ENCODE measurements at regions not wholly inside any gene's neighbourhood (a gene's known extent, or its start where the extent isn't known, plus 50 kb on each side); places are given as distances from the start of the nearest gene placed in this dataset.

DNA sequence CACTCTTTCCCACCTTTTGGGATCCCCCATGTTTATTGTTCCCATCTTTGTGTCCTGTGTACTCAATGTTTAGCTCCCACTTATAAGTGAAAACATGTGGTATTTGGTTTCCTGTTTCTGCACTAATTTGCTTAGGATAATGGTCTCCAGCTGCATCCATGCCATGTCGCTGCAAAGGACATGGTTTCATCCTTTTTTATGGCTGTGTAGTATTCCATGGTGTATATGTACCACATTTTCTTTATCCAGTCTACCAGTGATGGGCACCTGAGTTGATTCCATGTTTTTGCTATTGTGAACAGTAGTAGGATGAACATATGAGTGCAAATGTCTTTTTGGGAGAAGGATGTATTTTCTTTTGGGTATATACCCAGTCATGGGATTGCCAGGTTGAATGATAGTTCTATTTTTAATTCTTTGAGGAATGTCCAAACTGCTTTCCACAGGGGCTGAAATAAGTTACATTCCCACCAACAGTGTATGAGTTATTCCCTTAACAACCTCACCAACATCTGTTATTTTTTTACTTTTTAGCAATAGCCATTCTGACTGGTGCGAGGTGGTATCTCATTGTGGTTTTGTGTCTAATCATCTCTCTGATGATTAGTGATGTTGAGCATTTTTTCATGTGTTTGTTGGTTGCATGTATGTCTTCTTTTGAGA, 55.7 kb upstream of the MEDAG start:
- no peaks in the 10 kb centered on the region for H3K9me3 Mint-ChIP-seq
- H3K4me1 Mint-ChIP-seq (ENCODE audit: low read depth) = peaks cover 12% of the 10 kb centered on the region
- peaks cover 20% of the 10 kb centered on the region for H3K27me3 Mint-ChIP-seq
- H3K4me3 Mint-ChIP-seq = no peak overlapping the region
- intact Hi-C loops (cut with micrococcal nuclease) = no loop called here
- no peaks in the 10 kb centered on the region for H3K36me3 Mint-ChIP-seq (ENCODE audit: low read depth)
- H3K27ac Mint-ChIP-seq = no peak overlapping the region

GRCh38 chr13:30850867-30851211, 55.2 kb upstream of the MEDAG start:
- Mint-ChIP-seq H3K9me3 (no peaks in the 10 kb centered on the region), H3K27ac (no peak overlapping the region), H3K36me3 (ENCODE audit: low read depth) (no peaks in the 10 kb centered on the region), H3K4me3 (no peak overlapping the region), H3K4me1 (ENCODE audit: low read depth) (peaks cover 12% of the 10 kb centered on the region), H3K27me3 (peaks cover 20% of the 10 kb centered on the region)
- intact Hi-C loops (cut with micrococcal nuclease) = no loop called here

- H3K4me3 Mint-ChIP-seq = no peak overlapping the region
- H3K27me3 Mint-ChIP-seq = peaks cover 24% of the 10 kb centered on the region
- no peak overlapping the region for H3K27ac Mint-ChIP-seq
- intact Hi-C loops (cut with micrococcal nuclease) = no loop called here
- H3K36me3 Mint-ChIP-seq (ENCODE audit: low read depth) = no peaks in the 10 kb centered on the region
- peaks cover 12% of the 10 kb centered on the region for H3K4me1 Mint-ChIP-seq (ENCODE audit: low read depth)
- H3K9me3 Mint-ChIP-seq = no peaks in the 10 kb centered on the region
Observed at GRCh38 chr13:30851697-30852096, 54.4 kb upstream of the MEDAG start.

- intact Hi-C loops (cut with micrococcal nuclease) = no loop called here
- peaks cover 14% of the 10 kb centered on the region for H3K27me3 Mint-ChIP-seq
- H3K9me3 Mint-ChIP-seq = no peaks in the 10 kb centered on the region
- H3K27ac Mint-ChIP-seq = no peak overlapping the region
- H3K4me3 Mint-ChIP-seq = no peak overlapping the region
- peaks cover 7% of the 10 kb centered on the region for H3K4me1 Mint-ChIP-seq (ENCODE audit: low read depth)
- H3K36me3 Mint-ChIP-seq (ENCODE audit: low read depth) = no peaks in the 10 kb centered on the region
Observed at GRCh38 chr13:30855569-30855968, 50.5 kb upstream of the MEDAG start.

DNA sequence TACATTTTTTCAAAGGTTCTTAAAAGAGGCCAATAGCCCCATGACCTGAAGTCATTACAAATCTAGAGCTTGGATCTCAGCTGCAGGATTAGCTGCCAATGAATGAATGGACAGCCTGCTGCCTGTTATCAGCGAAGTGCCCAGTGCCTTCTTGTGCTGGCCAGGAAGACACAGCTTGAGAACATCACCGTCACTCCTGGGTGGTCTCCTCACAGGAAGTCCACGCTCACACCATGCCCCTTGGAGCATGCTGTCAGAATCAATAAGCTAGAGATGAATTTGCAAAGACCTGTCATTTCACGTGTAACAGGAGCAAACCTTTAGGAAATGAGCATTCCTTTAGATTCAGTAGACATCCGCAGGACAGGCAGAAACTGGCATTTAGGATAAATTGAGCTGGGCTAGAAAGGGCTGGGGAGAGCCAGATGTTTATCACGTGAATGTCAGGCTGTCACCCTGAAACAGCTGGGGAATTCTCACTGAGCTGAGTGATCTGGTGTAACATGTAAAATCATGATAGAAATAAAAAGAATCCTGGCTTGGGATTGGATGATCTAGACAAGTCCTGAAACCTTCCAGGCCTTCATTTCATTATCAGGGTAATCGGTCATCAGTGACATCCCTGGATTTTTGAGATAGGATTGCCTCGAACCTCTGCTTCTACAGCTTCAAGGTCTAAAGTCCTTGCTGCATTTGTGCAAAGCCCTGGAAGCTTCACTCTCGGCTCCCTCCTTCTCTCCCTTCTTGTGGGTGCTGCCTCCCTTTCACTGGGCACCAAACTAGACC, 49.9 kb upstream of the MEDAG start:
- H3K9me3 Mint-ChIP-seq = no peaks in the 10 kb centered on the region
- H3K27ac Mint-ChIP-seq = no peak overlapping the region
- no peak overlapping the region for H3K4me3 Mint-ChIP-seq
- H3K36me3 Mint-ChIP-seq (ENCODE audit: low read depth) = no peaks in the 10 kb centered on the region
- H3K27me3 Mint-ChIP-seq = peaks cover 13% of the 10 kb centered on the region
- intact Hi-C loops (cut with micrococcal nuclease) = no loop called here
- H3K4me1 Mint-ChIP-seq (ENCODE audit: low read depth) = peaks cover 7% of the 10 kb centered on the region

Data from dendritic cell treated with granulocyte-macrophage colony-stimulating factor and Interleukin-4, amounts not matched to agents 40 ng/mL and 50 ng/mL, for 4 days (primary cell).